Activated T-helper 9 cell treated with anti-CD3 and anti-CD28 coated beads, Interleukin-2, amount 50 U/mL, for 16 hours (primary cell): ENCODE measurements at regions not wholly inside any gene's neighbourhood (a gene's known extent, or its start where the extent isn't known, plus 50 kb on each side); places are given as distances from the start of the nearest gene placed in this dataset.
"Not testable (repeated sequence)": the region's sequence is repeated elsewhere in the genome, so short reads cannot be mapped to it uniquely, and the experiment has no call there.

Source experiments
- DNase-seq: peaks from one replicate; pipeline ENCODE4 v3.0.0-alpha.2; 2020; ENCODE audit warnings: low read depth

GRCh38 chr13:23086968-23087623 lies 93.7 kb upstream of the SGCG start:
- DNase-seq = no peak

- no peak for DNase-seq
Observed at GRCh38 chr13:23087880-23088279, 92.9 kb upstream of the SGCG start.

- no peak for DNase-seq
Observed at GRCh38 chr13:23098161-23098907, 82.4 kb upstream of the SGCG start.

GRCh38 chr13:23105051-23105450 lies 75.7 kb upstream of the SGCG start:
- no peak for DNase-seq

- DNase-seq = no peak
Observed at GRCh38 chr13:23107665-23108064, 73.1 kb upstream of the SGCG start.

GRCh38 chr13:23119131-23119530 lies 61.6 kb upstream of the SGCG start:
- no peak for DNase-seq

- not testable (repeated sequence) for DNase-seq
Observed at GRCh38 chr13:23127540-23127939, 53.2 kb upstream of the SGCG start.

GRCh38 chr13:23129331-23129730 lies 51.4 kb upstream of the SGCG start:
- DNase-seq = no peak
